ENCODE measurements at regions not wholly inside any gene's neighbourhood (a gene's known extent, or its start where the extent isn't known, plus 50 kb on each side); places are given as distances from the start of the nearest gene placed in this dataset.

GRCh38 chr9:99366621-99367020, 144.5 kb downstream of the SEC61B start:
- no peak for DNase-seq

GRCh38 chr9:99368341-99369326, 146.6 kb downstream of the SEC61B start:
- peak; percentile 16 for DNase-seq

DNA sequence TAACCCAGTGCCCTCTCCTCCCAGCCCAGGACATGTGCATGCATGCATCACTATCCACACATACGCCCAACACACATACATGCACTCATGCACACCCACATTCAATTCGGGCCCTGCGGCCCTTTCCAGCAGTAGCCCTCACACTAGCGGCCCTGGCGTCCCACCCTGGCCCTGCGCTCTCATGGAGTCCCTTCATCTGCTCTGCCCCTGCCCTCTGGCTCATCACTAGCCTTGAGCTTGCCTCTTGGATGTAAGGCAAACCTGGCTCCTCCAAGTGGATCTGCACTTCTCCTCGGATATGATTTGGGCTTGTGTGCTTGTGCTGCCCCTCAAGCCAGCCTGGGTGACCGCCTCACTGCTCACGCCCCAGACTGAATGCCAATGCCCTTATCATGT, 147.2 kb downstream of the SEC61B start:
- no peak for DNase-seq

DNA sequence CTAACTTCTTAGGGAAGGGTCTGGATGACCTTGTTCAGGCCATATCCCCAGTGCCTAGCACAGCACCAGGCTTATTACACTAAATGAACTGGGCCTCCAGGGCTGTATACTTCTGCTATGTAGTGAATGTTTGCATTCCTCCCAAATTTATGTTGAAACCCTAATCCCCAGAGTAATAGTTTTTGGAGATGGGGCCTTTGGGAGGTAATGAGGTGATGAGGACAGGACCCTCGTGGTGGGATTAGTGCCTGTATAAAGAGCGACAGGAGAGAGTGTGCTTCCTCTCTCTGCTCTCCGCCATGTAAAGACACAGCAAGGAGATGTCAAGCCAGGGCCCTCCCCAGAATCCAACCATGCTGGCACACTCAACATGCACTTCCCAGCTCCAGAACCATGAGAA, 148.3 kb downstream of the SEC61B start:
- DNase-seq, result no peak

DNA sequence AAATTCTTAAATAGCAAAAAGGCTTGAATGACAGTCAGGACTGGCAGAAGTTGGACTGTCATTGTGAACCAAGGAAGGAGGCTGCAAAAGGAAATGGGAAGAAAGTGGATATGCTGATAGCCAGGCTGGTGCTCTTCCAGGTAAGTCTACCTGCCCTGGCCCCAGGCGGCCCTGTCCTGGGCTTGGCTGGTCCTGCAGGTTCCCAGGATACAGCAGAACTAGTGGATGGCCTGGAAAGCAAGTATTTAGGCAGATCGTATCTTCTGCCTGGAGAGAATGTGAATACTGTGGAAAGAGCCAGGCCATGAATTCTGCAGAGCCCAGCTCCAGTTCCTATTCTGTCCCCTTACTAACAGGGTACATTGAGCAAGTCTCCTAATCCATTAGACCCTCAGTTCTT, 149.3 kb downstream of the SEC61B start:
- no peak for DNase-seq

DNA sequence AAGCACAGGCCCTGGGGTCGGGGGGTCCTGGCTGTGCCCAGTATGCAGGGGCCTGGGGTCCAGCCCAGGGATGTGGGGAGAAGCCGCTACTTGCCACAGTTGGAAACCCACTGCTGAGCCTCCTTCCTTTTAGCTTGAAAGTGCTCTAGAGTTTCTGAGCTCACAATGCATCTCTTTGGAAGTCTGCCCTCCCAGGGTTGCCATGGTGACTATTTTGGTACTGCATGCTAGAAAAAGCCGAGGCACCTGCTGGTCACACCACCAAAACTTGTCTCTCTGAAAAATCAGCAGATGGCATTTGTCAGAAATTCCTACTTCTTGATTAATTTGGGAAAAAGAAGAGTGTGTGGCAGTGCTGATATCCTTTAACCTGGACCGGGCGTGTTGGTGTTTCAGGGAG, 151.8 kb downstream of the SEC61B start:
- no peak for DNase-seq

- DNase-seq, result no peak
These were observed 152.7 kb downstream of the SEC61B start for GRCh38 chr9:99374793-99375192.

DNA sequence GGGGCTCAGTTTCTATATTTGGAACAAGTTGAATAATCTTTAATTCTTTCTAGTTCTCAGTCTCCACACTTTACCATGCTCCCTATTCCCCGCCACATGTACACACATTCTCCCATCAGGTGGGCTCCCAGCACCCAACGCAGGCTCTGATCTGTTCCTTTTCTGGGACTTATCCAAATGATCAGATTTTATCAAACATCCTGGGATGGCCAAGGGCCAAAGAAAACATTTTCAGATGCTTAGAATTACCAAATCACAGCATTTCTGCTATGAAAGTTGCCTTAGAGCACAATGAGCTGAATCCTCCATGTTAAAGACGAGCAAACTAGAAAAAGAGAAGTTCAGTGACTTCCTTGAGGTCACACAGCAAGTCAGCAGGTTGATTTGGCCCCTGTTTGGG, 153.4 kb downstream of the SEC61B start:
- DNase-seq, result no peak

DNA sequence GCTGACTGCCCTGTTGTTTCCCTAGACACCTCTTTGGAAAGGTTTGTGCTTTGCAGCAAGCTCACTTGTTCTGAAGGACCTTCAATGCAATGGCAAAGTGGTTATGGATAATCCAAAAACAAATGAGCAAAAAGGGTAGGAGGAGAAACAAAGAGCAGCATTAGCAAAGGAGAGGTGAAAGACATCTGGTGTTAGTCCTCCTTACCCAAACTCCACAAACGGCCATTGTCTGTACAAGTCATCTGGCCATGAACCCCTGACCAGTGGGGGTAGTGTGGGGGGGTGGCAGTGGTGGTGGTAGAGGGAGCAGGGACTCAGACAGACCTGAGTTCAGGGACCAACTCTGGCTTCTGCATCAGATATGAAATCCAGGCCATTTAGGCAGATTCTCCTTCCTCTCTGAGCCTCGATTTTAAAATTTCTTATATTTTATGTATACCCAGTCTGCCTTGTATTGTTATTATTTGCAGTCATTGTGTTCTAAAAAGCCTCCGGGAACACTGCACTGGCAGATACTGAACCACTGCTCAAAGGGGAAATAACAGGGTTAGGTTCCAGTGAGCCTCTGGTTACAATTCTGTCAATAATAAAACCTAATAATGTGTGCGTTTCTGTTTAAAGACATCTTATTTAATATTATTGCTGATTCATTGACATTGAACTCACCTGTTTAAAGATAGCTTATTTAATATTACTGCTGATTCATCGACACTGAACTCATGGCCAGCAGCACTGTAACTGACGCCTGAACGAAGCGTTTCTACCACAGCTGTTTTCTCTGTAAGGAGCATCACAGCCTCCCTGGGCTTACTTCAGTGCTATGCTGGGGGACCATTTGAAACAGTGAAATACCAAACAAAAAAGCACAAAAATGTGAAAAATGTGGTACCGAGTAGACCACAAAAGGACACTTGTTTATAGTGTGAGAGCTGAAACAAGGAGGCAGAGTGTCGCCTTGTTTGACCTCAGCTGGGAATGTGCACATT, 156.0 kb downstream of the SEC61B start:
- no peak for DNase-seq

DNA sequence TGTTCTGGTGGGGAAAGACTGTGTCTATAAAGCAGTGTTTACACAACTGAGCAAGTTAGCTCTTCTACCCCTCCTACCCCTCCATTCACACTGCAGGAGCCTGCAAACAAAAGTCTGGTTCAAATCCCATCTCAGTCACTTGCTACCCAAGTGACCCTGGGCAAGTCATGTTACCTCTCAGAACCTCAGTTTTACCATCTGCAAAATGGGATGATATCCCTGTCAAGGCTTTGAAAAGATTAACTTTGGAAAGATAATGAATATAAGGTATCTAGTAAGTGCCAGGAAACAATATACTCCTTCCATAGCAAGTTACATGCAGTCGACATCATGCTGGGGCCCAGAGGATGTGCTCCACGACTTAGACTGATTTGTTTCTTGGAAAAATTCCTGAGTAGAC, 161.5 kb downstream of the SEC61B start:
- no peak for DNase-seq

DNA sequence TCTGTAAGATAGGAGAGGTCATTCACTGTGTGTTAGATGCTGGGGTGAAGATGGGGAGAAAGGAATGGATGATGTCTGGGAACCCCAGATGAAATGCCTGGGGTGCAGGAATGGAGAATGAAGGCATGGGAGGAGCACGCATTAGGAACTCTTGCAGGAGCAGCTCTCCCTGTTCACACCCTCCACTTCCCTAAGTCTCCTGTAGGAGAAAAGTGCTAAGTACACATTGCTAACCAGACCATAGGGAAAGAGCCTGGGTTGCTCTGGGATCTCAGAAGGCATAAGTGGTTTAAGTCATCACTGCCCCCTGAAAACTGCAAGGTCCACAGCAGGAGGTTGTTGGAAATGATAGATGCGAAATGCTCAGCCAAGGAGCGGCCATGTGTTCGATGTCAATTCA, 163.1 kb downstream of the SEC61B start:
- no peak for DNase-seq

DNA sequence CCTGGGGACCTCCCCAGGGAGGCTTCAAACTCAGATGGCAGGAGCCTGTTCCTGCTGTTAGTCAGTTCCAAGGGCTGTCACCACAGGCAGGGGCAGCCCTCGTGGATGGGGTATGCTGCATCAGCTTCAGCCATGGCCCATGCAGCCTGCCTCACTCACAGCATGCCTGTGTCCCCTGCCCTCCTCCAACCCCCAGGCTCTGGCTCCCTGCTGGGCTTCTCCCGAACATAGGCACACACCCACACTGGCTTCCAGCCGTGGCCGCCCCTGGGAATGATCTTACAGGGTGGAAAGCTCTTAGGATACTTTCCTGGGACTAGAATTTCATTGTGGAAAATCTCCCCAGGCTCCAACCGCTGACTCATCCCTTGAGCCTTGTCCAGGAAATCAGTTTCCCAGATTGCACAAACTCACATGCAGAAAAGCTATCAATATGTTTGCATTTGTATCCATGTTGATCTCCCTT, 163.8 kb downstream of the SEC61B start:
- DNase-seq, result no peak

GRCh38 chr9:99387431-99387830, 165.3 kb downstream of the SEC61B start:
- DNase-seq, result no peak

GRCh38 chr9:99389087-99390033, 167.3 kb downstream of the SEC61B start:
- no peak for DNase-seq

- DNase-seq, result no peak
These were observed 170.0 kb downstream of the SEC61B start for GRCh38 chr9:99391937-99392594.

- no peak for DNase-seq
These were observed 170.9 kb downstream of the SEC61B start for GRCh38 chr9:99392986-99393385.

DNA sequence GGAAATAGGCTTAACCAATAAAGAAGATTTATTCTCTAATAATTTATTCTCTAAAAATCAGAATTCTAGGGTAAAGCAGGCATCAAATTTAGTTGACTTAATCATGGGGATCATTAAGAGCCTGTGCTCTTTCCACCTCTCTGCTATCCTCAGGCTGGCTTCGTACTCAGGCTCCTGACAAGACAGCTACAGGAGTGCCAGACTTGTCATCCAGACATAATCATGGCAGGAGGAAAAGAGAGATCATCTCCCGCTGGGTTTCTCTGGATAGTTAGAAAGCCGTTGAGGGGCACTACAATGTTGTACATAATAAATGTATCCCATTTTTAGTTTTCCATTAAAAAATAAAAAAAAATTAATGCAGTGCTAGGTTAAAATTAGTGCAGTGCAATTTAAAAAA, 171.9 kb downstream of the SEC61B start:
- no peak for DNase-seq

DNA sequence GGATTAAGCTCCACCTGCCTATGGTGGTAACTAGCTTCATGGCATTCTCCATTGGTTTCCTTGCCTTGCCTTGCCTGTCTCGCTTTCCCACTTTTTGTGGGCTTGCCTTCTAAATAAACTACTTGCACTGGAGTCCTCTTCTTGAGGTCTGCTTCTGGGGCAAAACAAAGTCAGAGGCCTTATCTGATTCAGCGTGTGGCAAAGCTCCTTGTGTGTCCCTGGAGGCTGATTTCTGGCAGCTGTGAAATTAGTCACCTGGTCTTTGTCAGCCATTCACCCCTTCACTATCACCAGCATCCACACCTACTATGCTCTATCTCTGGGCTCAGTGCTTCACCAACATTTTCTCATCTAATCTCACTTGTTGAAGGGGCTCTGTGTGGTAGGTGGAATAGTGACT, 176.2 kb downstream of the SEC61B start:
- no peak for DNase-seq

DNA sequence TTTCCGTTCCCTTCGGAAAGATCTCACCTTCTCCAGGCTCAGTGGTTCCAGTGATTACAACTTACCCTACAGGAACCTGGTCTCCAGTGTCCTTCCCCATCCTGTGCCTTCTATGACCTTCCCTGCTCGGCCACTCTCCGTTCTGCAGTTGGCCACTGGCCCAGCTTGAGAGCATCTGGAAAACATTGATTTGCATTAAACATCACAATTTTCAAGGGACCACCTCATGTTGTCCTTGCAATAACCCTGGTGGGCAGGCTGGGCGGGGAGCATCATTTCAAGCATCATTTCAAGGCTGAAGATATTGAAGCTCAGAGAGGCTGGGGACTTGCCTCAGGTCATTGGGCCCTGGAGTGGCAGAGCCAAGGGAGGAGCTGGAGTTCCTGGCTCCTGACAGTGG, 177.4 kb downstream of the SEC61B start:
- no peak for DNase-seq

- DNase-seq, result no peak
These were observed 178.2 kb downstream of the SEC61B start for GRCh38 chr9:99400184-99400731.

Measured in NCI-H748 treated with DMSO at 0.1 percent for 48 hours (cell line).